ENCODE measurements at regions not wholly inside any gene's neighbourhood (a gene's known extent, or its start where the extent isn't known, plus 50 kb on each side); places are given as distances from the start of the nearest gene placed in this dataset.

GRCh38 chr9:129403779-129404620 lies 216.9 kb downstream of the C9orf50 start:
- no peak for DNase-seq (ENCODE audit: extremely low read depth in 1 of 2, low read depth in 1 of 2)

- no peak for DNase-seq (ENCODE audit: extremely low read depth in 1 of 2, low read depth in 1 of 2)
Measured at GRCh38 chr9:129402931-129403778, 217.7 kb downstream of the C9orf50 start.

GRCh38 chr9:129402371-129402739 lies 218.5 kb downstream of the C9orf50 start:
- DNase-seq (ENCODE audit: extremely low read depth in 1 of 2, low read depth in 1 of 2) = no peak

GRCh38 chr9:129401623-129402370 lies 219.1 kb downstream of the C9orf50 start:
- no peak for DNase-seq (ENCODE audit: extremely low read depth in 1 of 2, low read depth in 1 of 2)

- no peak for DNase-seq (ENCODE audit: extremely low read depth in 1 of 2, low read depth in 1 of 2)
Measured at GRCh38 chr9:129400971-129401622, 219.8 kb downstream of the C9orf50 start.

- DNase-seq (ENCODE audit: extremely low read depth in 1 of 2, low read depth in 1 of 2) = no peak
Measured at GRCh38 chr9:129400001-129400970, 220.6 kb downstream of the C9orf50 start.

- no peak for DNase-seq (ENCODE audit: extremely low read depth in 1 of 2, low read depth in 1 of 2)
Measured at GRCh38 chr9:129399634-129399990, 221.3 kb downstream of the C9orf50 start.

GRCh38 chr9:129398961-129399633 lies 221.0 kb upstream of the IER5L start:
- no peak for DNase-seq (ENCODE audit: extremely low read depth in 1 of 2, low read depth in 1 of 2)

- no peak for DNase-seq (ENCODE audit: extremely low read depth in 1 of 2, low read depth in 1 of 2)
Measured at GRCh38 chr9:129398101-129398960, 220.3 kb upstream of the IER5L start.

- no peak for DNase-seq (ENCODE audit: extremely low read depth in 1 of 2, low read depth in 1 of 2)
Measured at GRCh38 chr9:129397335-129397734, 219.3 kb upstream of the IER5L start.

- no peak for DNase-seq (ENCODE audit: extremely low read depth in 1 of 2, low read depth in 1 of 2)
Measured at GRCh38 chr9:129396365-129396708, 218.3 kb upstream of the IER5L start.

GRCh38 chr9:129395633-129396364 lies 217.7 kb upstream of the IER5L start:
- no peak for DNase-seq (ENCODE audit: extremely low read depth in 1 of 2, low read depth in 1 of 2)

GRCh38 chr9:129394886-129395279 lies 216.8 kb upstream of the IER5L start:
- DNase-seq (ENCODE audit: extremely low read depth in 1 of 2, low read depth in 1 of 2) = no peak

- DNase-seq (ENCODE audit: extremely low read depth in 1 of 2, low read depth in 1 of 2) = no peak
Measured at GRCh38 chr9:129394061-129394885, 216.2 kb upstream of the IER5L start.

- DNase-seq (ENCODE audit: extremely low read depth in 1 of 2, low read depth in 1 of 2) = no peak
Measured at GRCh38 chr9:129393064-129393463, 215.0 kb upstream of the IER5L start.

GRCh38 chr9:129392093-129392541 lies 214.1 kb upstream of the IER5L start:
- DNase-seq (ENCODE audit: extremely low read depth in 1 of 2, low read depth in 1 of 2) = no peak

- DNase-seq (ENCODE audit: extremely low read depth in 1 of 2, low read depth in 1 of 2) = no peak
Measured at GRCh38 chr9:129391221-129391661, 213.2 kb upstream of the IER5L start.
